ENCODE measurements at regions not wholly inside any gene's neighbourhood (a gene's known extent, or its start where the extent isn't known, plus 50 kb on each side); places are given as distances from the start of the nearest gene placed in this dataset.
A peak's percentile ranks its signal among the peaks of the same experiment; 100 is the strongest.
"Not testable (repeated sequence)": the region's sequence is repeated elsewhere in the genome, so short reads cannot be mapped to it uniquely, and the experiment has no call there.

DNA sequence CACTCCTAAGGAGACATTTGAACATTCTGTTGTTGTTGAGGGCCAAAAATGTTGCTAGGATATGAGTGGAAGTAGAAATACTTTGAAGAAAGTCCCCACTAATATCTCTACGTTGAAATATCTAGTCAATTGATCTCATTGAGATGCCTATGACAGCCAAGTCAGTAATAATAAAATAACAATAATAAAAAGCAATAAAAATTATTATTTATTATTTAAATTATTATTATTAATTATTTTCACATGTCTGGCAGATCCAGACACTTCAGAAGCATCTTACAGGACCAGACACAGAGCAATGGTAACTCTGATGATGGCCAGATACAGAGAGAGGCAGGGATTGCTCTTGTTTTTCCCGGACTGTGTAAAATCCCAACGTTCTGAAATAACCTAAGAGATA, 143.5 kb upstream of the PALMD start:
- DNase-seq, result no peak

DNA sequence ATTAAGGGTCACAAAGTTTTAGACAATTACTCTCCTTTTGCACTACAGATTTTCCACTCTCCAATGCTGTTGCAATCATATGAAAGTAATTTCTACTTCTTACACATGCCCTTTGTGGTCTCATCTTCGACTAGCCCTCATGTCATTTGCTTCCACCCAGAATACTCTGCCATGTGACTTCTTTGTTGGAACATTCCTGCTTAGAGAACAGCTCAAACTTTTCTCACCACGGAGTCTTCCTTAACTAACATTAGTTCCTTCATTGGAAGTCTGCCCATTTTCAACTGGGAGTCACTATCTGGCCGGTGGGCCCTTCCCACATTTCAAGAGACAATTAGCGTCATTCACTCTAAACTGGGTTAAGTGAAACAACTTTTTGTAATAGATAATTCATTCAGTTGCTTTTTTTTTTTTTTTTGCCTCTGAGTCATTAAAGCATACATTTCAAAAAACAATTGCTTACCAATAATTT, 142.6 kb upstream of the PALMD start:
- DNase-seq, result no peak

DNA sequence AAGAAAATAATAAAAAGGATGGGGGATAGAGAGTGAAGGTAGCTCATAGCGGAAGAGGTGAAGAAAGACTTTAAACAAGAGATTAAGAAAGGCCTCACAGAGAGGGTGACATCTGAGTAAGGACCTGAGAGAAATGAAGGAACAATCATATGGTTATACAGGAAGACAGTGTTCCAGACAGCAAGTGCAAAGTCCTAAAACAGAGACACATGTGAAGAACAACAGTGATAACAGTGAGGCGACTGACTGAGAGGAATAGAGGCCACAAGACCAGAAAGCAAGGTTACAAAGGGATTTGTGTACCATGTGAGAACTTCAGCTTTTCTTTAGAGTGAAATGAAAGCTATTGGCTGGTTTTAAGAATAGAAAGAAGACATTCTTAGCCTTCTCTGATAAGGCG, 141.6 kb upstream of the PALMD start:
- no peak for DNase-seq

- no peak for DNase-seq
Observed at GRCh38 chr1:99506631-99507030, 139.3 kb upstream of the PALMD start.

GRCh38 chr1:99507446-99507845, 138.5 kb upstream of the PALMD start:
- not testable (repeated sequence) for DNase-seq

DNA sequence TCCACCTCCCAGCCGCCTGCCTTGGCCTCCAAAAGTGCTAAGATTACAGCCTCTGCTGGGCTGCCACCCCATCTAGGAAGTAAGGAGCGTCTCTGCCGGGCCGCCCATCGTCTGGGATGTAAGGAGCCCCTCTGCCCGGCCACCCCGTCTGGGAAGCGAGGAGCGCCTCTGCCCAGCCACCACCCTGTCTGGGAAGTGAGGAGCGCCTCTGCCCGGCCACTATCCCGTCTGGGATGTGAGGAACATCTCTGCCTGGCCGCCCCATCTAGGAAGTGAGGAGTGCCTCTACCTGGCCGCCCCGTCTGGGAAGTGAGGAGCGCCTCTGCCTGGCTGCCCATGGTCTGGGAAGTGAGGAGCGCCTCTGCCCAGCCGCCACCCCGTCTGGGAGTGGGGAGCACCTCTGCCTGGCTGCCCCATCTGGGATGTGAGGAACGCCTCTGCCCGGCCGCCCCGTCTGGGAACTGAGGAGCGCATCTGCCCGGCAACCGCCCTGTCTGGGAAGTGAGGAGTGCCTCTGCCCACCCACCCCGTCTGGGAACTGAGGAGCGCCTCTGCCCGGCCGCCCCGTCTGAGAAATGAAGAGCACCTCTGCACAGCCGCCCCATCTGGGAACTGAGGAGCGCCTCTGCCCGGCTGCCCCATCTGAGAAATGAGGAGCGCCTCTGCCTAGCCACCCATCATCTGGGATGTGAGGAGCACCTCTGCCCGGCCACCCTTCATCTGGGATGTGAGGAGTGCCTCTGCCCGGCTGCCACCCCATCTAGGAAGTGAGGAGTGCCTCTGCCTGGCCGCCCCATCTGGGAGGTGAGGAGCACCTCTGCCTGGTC, 137.8 kb upstream of the PALMD start:
- no peak for DNase-seq

- not testable (repeated sequence) for DNase-seq
Observed at GRCh38 chr1:99508733-99509445, 137.0 kb upstream of the PALMD start.

- DNase-seq, result not testable (repeated sequence)
Observed at GRCh38 chr1:99514823-99515552, 130.9 kb upstream of the PALMD start.

DNA sequence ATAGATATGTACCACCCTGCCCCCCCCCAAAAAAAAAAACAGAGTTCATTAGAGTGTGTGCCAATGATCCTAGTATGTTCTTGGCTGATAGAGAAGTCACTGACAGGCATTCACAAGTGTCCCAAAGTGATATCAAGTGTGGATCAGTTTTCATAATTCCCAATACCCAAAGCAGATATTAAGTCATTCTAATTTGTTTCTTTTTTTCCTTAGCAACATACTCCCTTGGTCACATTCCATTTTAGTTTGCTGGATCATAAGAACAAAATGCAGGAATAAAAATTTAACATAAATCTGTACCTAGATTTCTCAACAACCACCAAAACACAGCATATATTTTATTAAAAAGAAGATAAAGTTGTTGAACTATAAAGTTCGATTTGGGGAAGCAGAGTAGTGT, 129.8 kb upstream of the PALMD start:
- DNase-seq, result no peak

GRCh38 chr1:99520121-99520520, 125.8 kb upstream of the PALMD start:
- DNase-seq, result no peak

DNA sequence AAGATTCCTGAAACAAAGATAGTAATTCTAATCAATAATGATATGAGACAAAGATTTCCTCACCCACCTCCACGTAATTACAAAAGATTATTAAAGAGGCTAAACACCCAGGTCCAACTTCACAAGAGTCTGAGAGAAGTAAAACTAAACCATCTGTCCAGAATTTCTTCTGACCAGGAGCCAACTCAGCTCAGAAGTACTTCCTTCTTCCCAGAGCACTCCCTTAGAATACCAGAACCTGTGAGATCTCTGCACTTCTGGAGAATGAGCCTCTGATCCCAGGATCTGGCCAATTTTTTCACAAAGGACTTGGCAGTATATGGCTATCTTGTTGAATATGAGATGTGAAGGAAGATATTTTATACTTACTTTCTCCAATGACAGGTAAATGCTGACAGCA, 120.6 kb upstream of the PALMD start:
- no peak for DNase-seq

GRCh38 chr1:99527078-99527477, 118.8 kb upstream of the PALMD start:
- DNase-seq, result no peak

GRCh38 chr1:99527545-99527944, 118.4 kb upstream of the PALMD start:
- DNase-seq, result no peak

DNA sequence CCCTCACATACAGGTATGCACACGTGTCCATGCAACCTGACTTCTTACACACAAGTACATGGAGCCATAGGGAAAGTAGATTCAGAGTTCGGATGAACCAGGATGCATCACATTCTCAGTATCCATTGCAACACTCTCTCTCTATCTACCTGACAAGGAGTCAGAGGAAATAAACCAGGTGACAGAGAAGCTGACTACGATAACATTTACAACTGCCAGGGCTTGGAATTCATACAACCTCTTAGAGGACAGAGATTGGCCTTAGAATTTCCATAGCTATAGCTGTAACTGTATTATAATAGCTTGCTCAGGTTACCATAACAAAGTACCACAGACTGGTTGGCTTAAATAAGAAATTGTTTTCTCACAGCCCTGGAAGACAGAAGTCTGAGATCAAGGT, 116.9 kb upstream of the PALMD start:
- no peak for DNase-seq

GRCh38 chr1:99531578-99532275, 114.2 kb upstream of the PALMD start:
- DNase-seq, result no peak

GRCh38 chr1:99532276-99532580, 113.7 kb upstream of the PALMD start:
- DNase-seq, result no peak

DNA sequence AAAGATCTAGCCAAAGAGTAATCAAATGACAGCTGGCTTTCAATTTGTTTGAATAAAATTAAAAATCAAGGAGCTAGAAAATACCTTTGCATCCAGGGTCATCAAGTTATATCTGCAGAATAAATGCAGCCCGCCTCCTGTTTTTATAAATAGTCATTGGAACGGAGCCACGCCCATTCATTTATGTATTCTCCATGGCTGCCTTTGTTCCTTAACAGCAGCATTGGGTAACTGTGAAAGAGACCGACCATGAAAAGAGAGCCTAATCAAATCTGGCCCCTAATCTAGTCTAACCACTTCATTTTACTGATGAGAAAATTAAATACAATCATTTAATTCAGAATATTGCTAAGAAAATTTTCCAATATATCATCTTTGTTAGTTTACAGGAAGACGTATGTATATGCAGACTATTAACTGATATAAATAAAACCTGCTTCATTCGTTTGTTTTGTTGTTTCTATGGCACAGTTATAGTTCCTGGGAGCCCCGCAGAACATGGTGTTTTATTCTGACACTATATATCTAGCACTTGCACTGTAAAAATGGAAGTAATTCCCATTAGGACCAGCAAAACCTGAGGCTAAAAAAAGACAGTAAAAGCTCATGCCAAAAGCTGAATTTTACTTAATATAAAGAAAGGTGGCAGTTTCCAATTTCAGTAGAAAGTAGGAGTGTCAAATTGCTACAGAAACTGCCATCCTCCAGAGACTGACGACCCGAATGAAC, 111.8 kb upstream of the PALMD start:
- peak; percentile 29 for DNase-seq

- DNase-seq, result no peak
Observed at GRCh38 chr1:99534638-99534930, 111.3 kb upstream of the PALMD start.

DNA sequence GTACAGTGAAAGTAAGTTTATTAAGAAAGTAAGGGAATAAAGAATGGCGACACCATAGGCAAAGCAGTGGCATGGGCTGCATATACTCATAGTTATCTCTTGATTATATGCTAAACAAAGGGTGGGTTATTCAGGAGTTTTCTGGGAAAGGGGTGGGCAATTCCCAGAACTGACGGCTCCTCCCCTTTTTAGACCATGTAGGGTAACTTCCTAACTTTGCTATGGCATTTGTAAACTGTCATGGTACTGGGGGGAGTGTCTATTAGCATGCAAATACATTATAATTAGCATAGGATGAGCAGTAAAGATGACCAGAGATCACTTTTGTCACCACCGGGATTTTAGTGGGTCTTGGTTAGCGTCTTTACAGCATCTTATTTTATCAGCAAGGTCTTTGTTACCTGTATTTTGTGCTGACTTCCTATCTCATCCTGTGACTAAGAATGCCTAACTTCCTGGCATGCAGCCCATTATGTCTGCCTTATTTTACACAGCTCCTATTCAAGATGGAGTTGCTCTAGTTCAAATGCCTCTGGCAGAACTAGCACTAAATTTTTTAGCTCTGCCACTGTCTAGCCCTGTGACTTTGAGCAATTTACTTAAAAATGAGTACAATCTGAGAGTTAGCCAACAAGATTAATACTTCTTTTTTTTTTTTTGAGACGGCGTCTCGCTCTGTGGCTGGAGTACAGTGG, 110.3 kb upstream of the PALMD start:
- DNase-seq, result no peak

GRCh38 chr1:99537886-99538617, 107.9 kb upstream of the PALMD start:
- no peak for DNase-seq

- no peak for DNase-seq
Observed at GRCh38 chr1:99538618-99538956, 107.3 kb upstream of the PALMD start.

DNA sequence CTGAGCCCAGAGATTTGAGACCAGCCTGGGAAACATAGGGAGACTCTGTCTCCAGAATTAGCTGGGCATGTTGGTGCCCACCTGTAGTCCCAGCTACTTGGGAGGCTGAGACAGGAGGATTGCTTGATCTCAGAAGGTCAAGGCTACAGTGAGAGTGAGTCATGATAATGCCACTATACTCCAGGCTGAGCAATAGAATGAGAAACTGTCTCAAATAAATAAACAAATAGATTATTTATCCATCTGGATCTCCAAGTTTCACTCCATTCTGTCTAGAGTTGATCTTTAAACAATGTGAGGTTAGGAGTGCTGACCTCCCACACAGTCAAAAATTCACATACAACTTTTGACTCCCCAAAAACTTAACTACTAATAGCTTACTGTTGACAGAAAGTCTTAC, 106.8 kb upstream of the PALMD start:
- no peak for DNase-seq

All from NCI-H774 (cell line).